NCI-H526 (cell line): ENCODE measurements at regions not wholly inside any gene's neighbourhood (a gene's known extent, or its start where the extent isn't known, plus 50 kb on each side); places are given as distances from the start of the nearest gene placed in this dataset.
A peak's percentile ranks its signal among the peaks of the same experiment; 100 is the strongest.
"Not testable (repeated sequence)": the region's sequence is repeated elsewhere in the genome, so short reads cannot be mapped to it uniquely, and the experiment has no call there.

ENCODE experiments used
- DNase-seq, 2 experiments: peaks; one replicate each; lab custom pipeline; 2025; lab: John Stamatoyannopoulos, UW

DNA sequence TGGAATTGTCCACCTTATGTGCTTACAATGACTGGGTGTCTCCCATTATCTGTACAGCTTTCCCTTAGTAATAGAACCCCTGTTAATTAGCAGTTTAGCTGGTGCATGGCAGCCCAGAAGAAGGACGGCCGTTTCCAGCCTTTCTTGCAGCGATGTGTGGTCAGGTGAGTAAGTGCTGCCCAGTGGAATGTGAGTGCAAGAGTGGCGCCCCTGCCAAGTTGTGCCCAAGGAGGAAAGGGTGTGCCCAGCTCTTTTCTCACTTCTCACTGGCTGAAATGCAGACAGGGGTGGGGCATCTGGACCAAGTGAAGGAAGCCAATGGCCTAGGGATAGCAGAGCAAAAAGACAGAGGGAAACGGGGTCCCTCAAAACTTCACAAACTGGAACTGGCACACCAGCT is 296.8 kb downstream of the PREX1 start:
- DNase-seq: no peak

DNA sequence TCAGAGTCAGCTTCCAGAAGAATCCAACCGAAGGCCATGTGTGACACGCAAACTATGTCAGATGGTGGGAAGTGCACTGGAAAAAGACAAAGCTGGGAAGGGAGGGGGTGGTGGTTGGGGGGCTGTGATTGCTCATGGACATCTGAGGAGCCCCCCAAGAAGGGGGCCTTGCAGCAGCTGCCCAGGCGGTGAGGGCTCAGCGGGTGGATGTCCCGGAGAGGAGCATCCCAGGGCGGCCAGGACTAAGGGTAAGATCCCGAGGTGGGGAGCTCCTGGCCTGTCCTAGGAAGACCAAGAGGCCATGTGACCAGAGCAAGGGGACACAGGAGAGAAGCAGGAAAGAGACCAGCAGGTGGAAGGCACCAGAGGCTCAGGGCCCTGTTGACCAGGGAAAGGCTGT is 299.5 kb downstream of the PREX1 start:
- no peak for DNase-seq

DNA sequence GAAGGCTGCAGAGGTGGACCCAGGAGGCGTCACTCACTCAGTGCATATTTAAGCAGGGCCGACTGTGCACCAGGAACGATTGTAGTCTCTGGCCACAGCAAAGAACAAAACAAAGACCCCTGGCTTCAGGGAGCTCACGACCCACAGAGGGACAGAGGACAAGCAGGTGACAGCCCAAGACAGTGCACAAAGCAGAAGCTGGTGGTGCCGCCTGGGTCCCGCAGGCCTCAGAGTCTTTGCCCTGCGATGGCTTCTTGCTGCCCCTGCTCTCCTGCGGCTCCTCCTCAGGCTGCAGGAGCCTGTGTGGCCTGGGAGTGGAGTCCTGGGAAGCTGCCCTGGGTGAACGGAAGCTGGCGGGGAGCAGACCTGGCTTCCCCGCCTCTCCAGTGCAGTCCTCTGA is 300.0 kb downstream of the PREX1 start:
- DNase-seq: no peak

DNA sequence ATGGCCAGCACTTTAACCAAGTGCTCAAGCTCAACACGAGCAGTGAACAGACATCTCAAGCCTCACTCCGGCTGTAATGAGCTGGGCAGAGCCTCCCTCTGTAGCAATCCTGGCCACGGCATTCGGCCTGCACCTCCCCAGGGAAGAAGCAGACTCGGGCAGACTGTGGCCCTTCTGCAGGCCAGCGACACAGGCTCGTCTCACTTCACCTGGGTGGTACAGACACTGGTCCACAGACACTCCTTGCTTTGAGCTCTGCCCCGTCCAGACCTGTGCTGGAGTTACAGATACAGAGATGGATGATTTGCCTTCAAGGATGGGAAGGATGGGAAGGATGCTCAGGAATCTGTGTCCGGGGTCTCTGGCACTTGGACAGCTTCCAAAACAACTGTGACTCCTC is 300.9 kb downstream of the PREX1 start:
- DNase-seq: no peak

DNA sequence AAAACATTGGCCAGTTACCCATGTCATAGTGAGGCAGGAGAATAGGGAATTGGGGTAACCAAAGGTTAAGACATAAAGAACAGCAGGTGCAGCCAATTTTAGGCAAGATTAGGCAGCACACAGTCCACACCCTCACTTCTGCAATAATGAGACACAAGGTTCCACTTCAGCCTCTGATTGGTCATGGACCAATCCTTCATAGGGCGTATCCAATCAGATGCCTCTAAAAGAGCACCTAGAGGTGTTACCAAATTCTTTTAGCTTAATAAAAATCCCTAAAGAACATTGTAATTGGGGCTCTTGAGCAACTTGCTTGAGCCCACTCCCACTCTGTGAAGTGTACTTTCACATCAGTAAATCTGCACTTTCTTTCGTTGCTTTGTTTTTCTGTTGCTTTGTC is 302.4 kb downstream of the PREX1 start:
- no peak for DNase-seq

DNA sequence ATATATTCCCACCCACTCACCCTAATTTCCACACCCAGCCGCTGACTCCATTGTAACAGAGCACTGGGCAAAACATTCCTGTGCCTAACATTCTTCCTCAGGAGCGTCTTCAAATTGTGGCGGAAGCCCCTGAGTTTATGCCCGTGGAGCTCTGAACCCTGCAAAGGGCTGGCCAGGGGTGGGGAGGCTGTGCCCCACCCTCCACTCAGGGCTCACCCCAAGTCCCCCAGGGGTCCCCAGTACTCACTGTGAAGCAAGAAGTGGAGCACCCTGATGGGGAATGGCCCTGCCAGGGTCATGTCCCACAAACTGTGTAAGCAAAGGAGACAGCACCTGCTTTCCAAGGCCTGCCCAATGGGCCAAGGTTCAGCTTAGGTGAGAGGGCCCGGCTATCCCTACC is 303.2 kb downstream of the PREX1 start:
- no peak for DNase-seq

DNA sequence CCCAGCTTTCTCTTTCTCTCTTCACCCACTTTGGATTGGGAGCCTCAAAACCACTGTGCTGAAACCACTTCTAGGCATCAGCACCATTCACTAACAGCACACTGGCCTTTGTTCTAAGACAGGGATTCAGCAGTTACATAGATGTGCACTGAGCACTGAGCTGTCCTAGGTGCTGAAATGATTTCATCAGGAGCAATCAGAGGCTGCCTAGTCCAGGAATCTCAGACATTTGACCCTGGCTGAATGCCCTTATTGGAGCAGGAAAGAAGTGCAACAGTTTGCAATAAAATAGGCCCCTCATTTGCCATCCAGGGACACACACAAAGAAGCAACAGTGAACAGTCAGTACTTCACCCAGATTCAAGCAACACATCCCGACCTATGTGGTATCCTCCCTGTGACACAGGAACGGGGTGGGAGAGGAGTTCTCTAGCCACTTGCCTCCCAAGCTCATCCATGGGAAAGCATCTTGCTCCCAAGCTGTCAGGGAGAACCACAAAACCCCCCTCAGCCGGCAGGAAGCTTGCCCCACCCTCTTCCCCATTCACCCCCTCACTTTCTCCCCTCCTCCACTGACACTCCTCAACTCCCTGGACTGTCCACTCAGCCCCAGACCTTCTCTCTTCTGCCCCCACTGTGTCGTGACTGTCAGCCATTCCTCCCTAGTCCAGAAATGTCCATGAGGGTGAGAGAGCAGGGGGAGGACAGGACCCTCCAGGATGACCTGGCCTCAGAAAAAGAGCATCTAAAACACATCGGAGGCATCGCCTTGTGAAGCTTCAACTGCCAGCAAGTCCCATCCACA is 304.4 kb downstream of the PREX1 start:
- no peak for DNase-seq

DNA sequence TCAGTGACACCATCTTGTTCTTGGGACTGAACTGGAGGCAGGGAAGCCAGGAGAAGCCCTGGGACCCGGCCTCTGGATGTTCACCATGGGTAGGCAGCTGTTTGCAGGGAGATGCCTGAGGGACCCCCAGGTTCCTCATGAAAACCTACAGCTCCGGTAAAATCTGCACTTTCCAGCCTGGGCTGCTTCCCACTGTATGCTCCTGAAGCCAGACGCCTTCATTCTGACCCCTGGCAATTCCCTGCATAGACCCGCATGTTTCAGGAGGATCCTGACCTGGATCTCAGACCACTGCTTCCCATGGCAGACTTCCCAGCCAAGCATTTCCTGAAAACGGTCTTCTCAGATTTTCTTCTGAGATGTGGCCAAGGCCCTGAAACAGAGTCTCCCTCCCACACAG is 306.7 kb downstream of the PREX1 start:
- DNase-seq: no peak

DNA sequence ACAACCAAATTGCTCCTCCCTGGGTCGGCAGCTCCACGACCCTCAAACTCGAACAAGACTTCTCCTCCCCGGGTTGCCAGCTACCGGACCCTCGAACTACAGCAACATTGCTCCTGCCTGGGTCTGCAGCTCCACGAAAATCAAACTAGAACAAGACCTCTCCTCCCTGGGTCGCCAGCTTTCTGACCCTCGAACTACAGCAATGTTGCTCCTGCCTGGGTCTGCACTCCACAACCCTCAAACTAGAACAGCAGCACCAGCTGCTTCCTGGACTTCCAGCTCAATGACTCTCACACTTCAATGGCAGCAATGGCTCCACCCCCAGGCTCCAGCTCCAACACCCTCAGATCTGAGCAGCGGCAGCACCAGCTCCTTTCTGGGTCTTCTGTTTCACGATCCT is 311.6 kb downstream of the PREX1 start:
- DNase-seq: peak in 1 of 2 experiments; percentile 24

DNA sequence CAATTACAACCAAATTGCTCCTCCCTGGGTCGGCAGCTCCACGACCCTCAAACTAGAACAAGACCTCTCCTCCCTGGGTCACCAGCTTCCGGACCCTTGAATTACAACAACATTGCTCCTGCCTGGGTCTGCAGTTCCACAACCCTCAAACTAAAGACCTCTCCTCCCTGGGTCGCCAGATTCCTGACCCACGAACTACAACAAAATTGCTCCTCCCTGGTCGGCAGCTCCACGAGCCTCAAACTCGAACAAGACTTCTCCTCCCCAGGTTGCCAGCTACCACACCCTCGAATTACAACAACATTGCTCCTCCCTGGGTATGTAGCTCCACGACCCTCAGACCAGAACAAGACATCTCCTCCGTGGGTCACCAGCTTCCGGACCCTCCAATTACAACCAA is 313.2 kb downstream of the PREX1 start:
- DNase-seq: not testable (repeated sequence)

DNA sequence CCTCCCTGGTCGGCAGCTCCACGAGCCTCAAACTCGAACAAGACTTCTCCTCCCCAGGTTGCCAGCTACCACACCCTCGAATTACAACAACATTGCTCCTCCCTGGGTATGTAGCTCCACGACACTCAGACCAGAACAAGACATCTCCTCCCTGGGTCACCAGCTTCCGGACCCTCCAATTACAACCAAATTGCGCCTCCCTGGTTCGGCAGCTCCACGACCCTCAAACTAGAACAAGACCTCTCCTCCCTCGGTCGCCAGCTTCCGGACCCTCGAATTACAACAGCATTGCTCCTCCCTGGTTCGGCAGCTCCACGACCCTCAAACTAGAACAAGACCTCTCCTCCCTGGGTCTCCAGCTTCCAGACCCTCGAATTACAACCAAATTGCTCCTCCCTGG is 315.3 kb downstream of the PREX1 start:
- not testable (repeated sequence) for DNase-seq

DNA sequence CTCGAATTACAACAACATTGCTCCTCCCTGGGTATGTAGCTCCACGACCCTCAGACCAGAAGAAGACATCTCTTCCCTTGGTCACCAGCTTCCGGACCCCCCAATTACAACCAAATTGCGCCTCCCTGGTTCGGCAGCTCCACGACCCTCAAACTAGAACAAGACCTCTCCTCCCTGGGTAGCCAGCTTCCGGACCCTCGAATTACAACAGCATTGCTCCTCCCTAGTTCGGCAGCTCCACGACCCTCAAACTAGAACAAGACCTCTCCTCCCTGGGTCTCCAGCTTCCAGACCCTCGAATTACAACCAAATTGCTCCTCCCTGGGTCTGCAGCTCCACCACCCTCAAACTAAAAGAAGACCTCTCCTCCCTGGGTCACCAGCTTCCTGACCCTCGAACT is 322.7 kb downstream of the PREX1 start:
- not testable (repeated sequence) for DNase-seq

DNA sequence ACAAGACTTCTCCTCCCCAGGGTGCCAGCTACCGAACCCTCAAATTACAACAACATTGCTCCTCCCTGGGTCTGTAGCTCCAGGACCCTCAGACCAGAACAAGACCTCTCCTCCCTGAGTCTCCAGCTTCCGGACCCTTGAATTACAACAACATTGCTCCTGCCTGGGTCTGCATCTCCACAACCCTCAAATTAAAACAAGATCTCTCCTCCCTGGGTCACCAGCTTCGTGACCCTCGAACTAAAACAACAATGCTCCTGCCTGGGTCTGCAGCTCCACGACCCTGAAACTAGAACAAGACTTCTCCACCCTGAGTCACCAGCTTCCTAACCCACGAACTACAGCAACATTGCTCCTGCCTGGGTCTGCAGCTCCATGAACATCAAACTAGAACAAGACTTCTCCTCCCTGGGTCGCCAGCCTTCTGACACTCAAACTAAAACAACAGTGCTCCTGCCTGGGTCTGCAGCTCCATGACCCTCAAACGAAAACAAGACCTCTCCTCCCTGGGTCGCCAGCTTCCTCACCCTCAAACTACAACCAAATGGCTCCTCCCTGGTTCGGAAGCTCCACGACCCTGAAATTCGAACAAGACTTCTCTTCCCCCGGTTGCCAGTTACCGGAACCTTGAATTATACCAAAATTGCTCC is 324.5 kb downstream of the PREX1 start:
- no peak for DNase-seq

DNA sequence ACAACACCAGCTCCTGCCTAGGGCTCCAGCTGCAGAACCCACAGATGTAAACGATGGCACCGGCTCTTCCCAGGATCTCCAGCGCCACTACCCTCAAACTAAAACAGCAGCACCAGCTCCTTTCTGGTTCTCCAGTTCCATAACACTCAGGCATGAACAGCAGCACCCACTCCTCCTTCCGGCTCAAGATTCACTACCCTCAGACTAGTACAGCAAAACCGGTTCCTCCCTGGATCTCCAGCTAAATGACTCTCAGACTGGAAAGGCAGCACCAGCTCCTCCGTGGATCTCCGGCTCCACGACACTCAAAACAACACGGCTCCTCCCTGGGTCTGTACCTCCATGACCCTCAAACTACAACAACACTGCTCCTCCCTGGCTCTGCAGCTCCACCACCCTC is 325.0 kb downstream of the PREX1 start:
- no peak for DNase-seq

DNA sequence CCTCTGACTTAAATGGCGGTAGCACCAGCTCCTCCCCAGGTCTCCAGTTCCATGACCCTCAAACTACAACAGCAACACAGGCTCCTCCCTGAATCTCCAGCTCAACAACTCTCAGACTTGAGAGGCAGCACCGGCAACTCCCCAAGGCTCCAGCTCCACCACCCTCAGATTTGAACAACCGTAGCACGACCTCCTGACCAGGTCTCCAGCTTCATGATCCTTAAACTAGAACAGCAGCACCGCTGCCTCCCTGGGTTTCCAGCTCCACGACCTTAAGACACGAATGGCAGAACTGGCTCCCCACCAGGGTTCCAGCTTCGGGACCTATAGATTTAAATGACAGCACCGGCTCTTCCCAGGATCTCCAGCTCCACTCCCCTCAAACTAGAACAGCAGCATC is 325.8 kb downstream of the PREX1 start:
- no peak for DNase-seq

DNA sequence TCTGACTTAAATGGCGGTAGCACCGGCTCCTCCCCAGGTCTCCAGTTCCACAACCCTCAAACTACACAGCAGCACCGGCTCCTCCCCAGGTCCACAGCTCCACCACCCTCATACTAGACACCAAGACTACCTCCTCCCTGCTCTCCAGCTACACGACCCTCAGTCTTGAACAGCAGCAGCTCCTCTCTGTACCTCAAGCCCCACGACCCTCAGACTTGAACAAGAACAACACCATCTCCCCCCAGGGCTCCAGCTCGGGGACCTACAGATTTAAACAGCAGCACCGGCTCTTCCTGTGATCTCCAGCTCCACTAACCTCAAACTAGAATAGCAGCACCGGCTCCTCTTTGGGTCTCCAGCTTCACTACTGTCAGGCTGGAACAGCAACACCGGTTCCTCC is 326.9 kb downstream of the PREX1 start:
- not testable (repeated sequence) for DNase-seq

DNA sequence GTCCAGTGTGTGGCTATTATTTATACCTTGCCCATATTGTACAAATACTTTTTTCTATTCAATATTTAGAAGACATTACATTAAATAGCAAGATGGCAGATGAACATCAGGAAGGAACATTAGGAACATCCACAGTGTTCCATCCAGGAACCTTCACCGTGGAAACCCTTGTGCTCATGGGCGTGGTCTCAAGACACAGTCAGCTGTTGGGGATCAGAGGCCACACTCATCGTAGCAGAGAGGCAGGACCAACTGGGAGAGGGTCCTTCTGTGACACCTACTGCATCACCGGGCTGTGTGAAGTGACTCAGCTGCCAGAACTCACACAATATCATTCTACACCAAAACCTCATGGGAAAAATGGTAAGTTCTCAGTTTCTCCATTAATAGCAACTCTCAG is 328.9 kb downstream of the PREX1 start:
- DNase-seq: not testable (repeated sequence)

DNA sequence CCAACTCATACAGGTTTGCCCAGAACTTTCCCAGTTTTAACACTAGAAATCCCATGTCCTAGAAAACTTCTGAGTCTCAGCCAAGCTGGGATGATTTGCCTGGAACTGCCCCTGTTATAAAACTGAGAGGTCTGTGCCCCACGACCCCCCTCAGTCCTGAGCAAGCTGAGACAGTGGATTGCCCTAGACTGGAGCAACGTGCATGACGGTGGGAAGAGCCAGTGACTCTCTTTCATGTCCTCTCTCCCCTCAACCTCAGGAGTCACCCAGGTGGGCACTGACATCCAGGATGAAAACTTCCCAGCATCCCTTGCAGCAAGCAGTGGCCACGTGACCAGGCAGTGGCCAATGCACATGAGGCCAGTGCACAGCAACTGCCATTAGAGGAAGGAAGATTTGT is 329.7 kb downstream of the PREX1 start:
- not testable (repeated sequence) for DNase-seq

DNA sequence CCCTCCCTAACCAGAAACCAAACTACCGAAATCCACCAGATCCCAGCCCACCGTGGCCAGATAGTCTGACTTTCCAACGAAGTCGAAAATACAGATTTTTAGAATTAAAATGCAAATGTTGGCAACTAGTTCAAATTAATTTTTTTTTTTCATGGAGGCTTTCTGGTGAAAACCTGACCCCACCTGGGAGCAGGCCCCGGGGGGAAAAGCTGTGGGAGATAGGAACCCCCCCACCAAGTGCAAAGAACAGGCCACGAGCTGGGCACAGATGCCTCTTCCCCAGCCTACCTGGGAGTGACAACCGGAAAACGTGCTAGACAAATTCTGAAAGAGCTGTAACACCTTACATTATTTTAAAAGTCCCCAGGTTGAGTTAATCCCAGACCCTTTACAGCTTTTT is 333.8 kb downstream of the PREX1 start:
- no peak for DNase-seq

DNA sequence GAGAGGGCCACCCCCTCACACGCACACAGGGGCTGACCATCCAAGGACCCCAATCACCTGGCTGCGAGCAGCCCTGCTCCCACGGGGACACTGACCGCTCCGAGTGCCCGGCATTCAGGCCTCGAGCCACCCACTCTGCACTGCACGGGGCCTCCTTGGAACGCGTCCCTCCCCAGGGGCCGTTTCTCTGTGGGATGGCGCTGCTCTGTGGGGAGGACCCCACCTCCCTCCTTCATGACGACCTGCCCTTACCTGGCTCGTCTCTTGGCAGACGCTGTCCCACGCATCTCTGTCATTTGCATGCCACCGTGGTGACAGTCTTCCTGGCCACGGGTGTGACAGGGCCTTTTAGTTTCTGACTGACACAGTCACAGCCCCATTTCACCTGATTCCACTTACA is 334.5 kb downstream of the PREX1 start:
- not testable (repeated sequence) for DNase-seq

DNA sequence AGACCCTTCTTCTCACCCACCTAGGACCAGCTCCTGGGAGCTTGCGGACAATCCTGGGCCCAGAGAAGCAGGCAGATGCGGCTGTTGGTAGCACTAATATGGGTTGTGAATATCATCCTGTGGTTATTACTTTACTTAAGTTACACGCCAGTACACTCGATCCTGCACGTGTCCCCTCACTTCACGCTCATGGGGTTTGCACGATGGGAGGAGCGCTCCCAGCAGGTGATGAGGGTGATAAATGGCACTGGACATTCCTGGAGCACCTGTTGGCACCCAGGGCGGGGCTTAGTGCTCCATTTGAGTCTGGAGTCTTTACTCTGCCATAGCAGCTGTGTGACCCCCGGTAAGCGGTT is 335.1 kb downstream of the PREX1 start:
- DNase-seq: no peak

DNA sequence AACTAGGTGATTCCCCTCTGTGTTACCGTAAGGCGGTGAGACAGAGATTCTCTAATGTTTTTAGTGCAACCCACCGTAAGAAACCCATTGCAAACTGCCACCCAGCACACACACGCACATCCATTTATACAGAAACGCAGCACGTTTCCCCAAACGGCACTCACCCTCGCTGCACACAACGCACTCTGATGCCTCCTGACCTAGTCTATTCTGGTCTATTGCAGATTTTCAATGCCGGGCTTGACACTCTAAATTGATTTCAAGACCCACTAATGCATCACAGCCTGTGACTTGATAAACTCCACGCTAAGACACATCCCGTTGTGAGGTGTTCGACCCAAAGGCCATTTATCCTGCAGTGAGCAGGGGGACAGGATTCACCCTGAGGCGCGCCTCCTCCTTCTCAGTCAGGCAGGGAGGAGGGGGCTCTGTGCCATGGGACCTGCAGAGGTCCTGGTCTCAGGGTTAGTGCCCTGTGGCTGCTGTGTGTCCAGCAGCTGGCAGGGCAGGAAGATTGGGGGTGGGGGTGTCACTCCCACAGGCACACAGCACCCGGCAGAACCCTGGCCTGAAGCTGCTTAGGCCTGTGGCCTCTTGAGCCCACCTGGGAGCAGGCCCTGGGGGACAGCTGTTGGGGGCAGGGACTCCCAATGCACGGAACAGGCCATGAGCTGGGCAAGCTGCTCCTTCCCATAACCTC is 335.6 kb downstream of the PREX1 start:
- no peak for DNase-seq
